B cell (primary cell): ENCODE measurements at regions not wholly inside any gene's neighbourhood (a gene's known extent, or its start where the extent isn't known, plus 50 kb on each side); places are given as distances from the start of the nearest gene placed in this dataset.

ENCODE experiments used
- ATAC-seq: fragments of 200-7000 bp; cut with Tn5 transposase; one replicate; pipeline ENCODE4 v1.10.0; 2021; ENCODE audit warnings: low read depth, mild to moderate bottlenecking, moderate number of reproducible peaks, moderate library complexity
- CTCF ChIA-PET: fragments of 350-600 bp; sonication (Branson Sonifier 250); formaldehyde crosslinking; loops from one replicate; lab custom pipeline; 2021; ENCODE audit warnings: antibody characterized with exemption, inconsistent platforms; lab: Charles Lee
- POLR2A ChIA-PET: fragments of 350-600 bp; sonication (Branson Sonifier 250); formaldehyde crosslinking; loops from one replicate; lab custom pipeline; 2021; ENCODE audit warnings: antibody characterized with exemption; lab: Charles Lee
- DNase-seq: peaks from one replicate; pipeline ENCODE4 v3.0.0; 2013
- H2AFZ ChIP-seq: 2 replicates; pipeline ENCODE4 v1.6.1; 2012; ENCODE audit warnings: mild to moderate bottlenecking, low read depth, low read length; ENCODE audit not compliant: insufficient read depth, poor library complexity, severe bottlenecking
- H3K27ac ChIP-seq, 2 donors: 1 replicate in 1 of 2; 2 replicates in 1 of 2; pipeline ENCODE4 v1.5.1; 2012 to 2013; ENCODE audit warnings: low read length in 2 of 2, mild to moderate bottlenecking in 2 of 2, moderate library complexity in 1 of 2
- H3K27me3 ChIP-seq, 4 experiments: fragments of 200-600 bp in 1 of 4; sonication (generic) in 1 of 4; replicated peaks in 1 of 4; 1 replicate in 2 of 4; 2 replicates in 2 of 4; pipeline versions ENCODE4 v1.6.1 to v1.7.0; 2013 to 2016; ENCODE audit warnings: low read length in 3 of 4, mild to moderate bottlenecking in 2 of 4, mixed read lengths in 1 of 4, moderate library complexity in 1 of 4; ENCODE audit not compliant: insufficient read depth in 4 of 4, control insufficient read depth in 3 of 4; ENCODE audit errors: control extremely low read depth in 1 of 4
- H3K36me3 ChIP-seq, 2 experiments: replicated peaks in 1 of 2; 1 replicate in 1 of 2; 2 replicates in 1 of 2; pipeline versions ENCODE4 v1.6.1 to v1.7.1; 2013; ENCODE audit warnings: low read length in 1 of 2; ENCODE audit not compliant: insufficient read depth in 2 of 2, control insufficient read depth in 1 of 2; ENCODE audit errors: control extremely low read depth in 1 of 2, extremely low read depth in 1 of 2
- H3K4me1 ChIP-seq, 2 donors: fragments of 200-600 bp in 1 of 2; sonication (generic) in 1 of 2; 1 replicate in 1 of 2; 2 replicates in 1 of 2; pipeline versions ENCODE4 v1.5.1 to v1.6.1; 2013 to 2017; ENCODE audit warnings: low read length in 2 of 2; ENCODE audit not compliant: control insufficient read depth in 2 of 2, insufficient read depth in 2 of 2
- H3K4me2 ChIP-seq: replicated peaks from 2 replicates; pipeline ENCODE3; 2012; ENCODE audit warnings: mild to moderate bottlenecking, low read depth, low read length; ENCODE audit not compliant: poor library complexity, severe bottlenecking
- H3K4me3 ChIP-seq, 5 experiments: fragments of 200-600 bp in 1 of 5; sonication (generic) in 1 of 5; 1 replicate in 3 of 5; 2 replicates in 2 of 5; pipeline versions ENCODE4 v1.5.1 to v1.7.0; 2011 to 2016; ENCODE audit warnings: low read length in 4 of 5, mild to moderate bottlenecking in 4 of 5, low read depth in 2 of 5, control low read depth in 1 of 5, moderate library complexity in 1 of 5; ENCODE audit not compliant: insufficient read depth in 1 of 5; ENCODE audit errors: control extremely low read depth in 1 of 5, extremely low read depth in 1 of 5
- H3K79me2 ChIP-seq: fragments of 200-600 bp; sonication (generic); one replicate; pipeline ENCODE4 v1.6.0; 2016; ENCODE audit warnings: low read length; ENCODE audit not compliant: control insufficient read depth, insufficient read depth
- H3K9ac ChIP-seq: fragments of 200-600 bp; sonication (generic); 2 replicates; pipeline ENCODE4 v1.6.1; 2017; ENCODE audit warnings: mild to moderate bottlenecking, low read length, moderate library complexity
- H3K9me3 ChIP-seq, 3 donors: one replicate each; pipeline versions ENCODE4 v1.6.1 to v1.7.1; 2013; ENCODE audit warnings: low read length in 2 of 3; ENCODE audit not compliant: control insufficient read depth in 2 of 3, insufficient read depth in 1 of 3; ENCODE audit errors: control extremely low read depth in 1 of 3
- H4K20me1 ChIP-seq: 2 replicates; pipeline ENCODE4 v1.6.0; 2012; ENCODE audit warnings: mild to moderate bottlenecking, low read length; ENCODE audit not compliant: insufficient read depth, control insufficient read depth, poor library complexity, severe bottlenecking
- H3K27ac Mint-ChIP-seq: one replicate; pipeline ENCODE4 v1.8.0; 2021; ENCODE audit warnings: mixed read lengths
- H3K27me3 Mint-ChIP-seq: one replicate; pipeline ENCODE4 v1.8.0; 2021; ENCODE audit warnings: mixed read lengths
- H3K4me1 Mint-ChIP-seq: one replicate; pipeline ENCODE4 v1.8.0; 2021; ENCODE audit warnings: mixed read lengths
- H3K4me3 Mint-ChIP-seq: one replicate; pipeline ENCODE4 v1.8.0; 2021; ENCODE audit warnings: mixed read lengths
- H3K9me3 Mint-ChIP-seq: one replicate; pipeline ENCODE4 v1.8.0; 2022; ENCODE audit warnings: mixed read lengths; ENCODE audit not compliant: insufficient read depth
- CTCF ChIP-seq: fragments of 200-600 bp; IDR thresholded peaks from one replicate; pipeline ENCODE4 v1.8.0; 2022; ENCODE audit warnings: antibody characterized with exemption, mild to moderate bottlenecking
- EZH2 ChIP-seq: IDR thresholded peaks from 2 replicates; pipeline ENCODE4 v1.6.1; 2012; ENCODE audit warnings: borderline replicate concordance, low read depth, mild to moderate bottlenecking, moderate library complexity, low read length; ENCODE audit not compliant: insufficient read depth, poor library complexity, severe bottlenecking
- WGBS: methylation state at CpG from one replicate; pipeline ENCODE4 v1.1.5; 2013; ENCODE audit warnings: missing lambda C conversion rate; ENCODE audit not compliant: insufficient coverage; 5-methylcytosine and 5-hydroxymethylcytosine counted together
- intact Hi-C: fragments of 100-400 bp; cut with micrococcal nuclease; formaldehyde crosslinking; loops from one replicate; pipeline ENCODE4 v1.10.0; 2022

- no peak overlapping the region for H2AFZ ChIP-seq
- TF ChIP-seq EZH2 (no peak), CTCF (no peak)
- ATAC-seq (no peak), DNase-seq (no peak)
- intact Hi-C loops = no loop called here
- no peak overlapping the region for H3K4me3 Mint-ChIP-seq
- no peak overlapping the region for H3K9ac ChIP-seq
- no peak overlapping the region for H3K4me3 ChIP-seq
- H3K9me3 Mint-ChIP-seq = no peaks in the 10 kb centered on the region
- ChIA-PET POLR2A (no interaction called here), CTCF (no interaction called here)
- H3K4me1 Mint-ChIP-seq = no peaks in the 10 kb centered on the region
- no peak overlapping the region for H3K27ac ChIP-seq
- no peaks in the 10 kb centered on the region for H3K4me1 ChIP-seq
- no peak overlapping the region for H3K27ac Mint-ChIP-seq
- no peaks in the 10 kb centered on the region for H3K79me2 ChIP-seq
- no peaks in the 10 kb centered on the region for H3K36me3 ChIP-seq
- H3K27me3 ChIP-seq = no peaks in the 10 kb centered on the region
- no peak overlapping the region for H3K4me2 ChIP-seq
- no peaks in the 10 kb centered on the region for H4K20me1 ChIP-seq
- no peaks in the 10 kb centered on the region for H3K9me3 ChIP-seq
- no CpG with 5 or more reads among the region's 6 CpGs for WGBS
- H3K27me3 Mint-ChIP-seq = no peaks in the 10 kb centered on the region
Measured at GRCh38 chr4:34619531-34620162, 1624.7 kb downstream of the ARAP2 start.

DNA sequence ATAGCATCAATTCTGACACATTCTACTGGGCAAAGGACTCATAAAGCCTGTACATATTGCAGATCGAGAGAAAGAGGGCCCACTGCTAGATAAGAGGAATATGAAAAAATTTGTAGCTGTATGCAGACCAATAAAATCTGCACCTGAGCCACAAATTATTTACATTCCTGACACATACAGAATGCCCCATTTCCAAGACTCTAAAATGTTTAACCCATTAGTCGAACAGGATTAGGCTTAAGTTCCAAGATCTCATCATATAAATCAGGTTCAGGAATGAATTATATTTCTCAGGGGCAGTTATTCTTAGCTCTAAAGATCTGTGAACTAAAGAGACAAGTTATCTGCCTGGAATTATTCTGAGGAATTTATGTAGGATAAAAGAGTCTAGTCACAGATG lies 1615.8 kb downstream of the ARAP2 start:
- no peak for ATAC-seq
- Histone ChIP-seq H3K4me3 (no peak overlapping the region), H3K36me3 (no peaks in the 10 kb centered on the region), H3K4me1 (no peaks in the 10 kb centered on the region), H3K27me3 (no peaks in the 10 kb centered on the region), H3K9me3 (no peaks in the 10 kb centered on the region), H3K27ac (no peak overlapping the region), H3K79me2 (no peaks in the 10 kb centered on the region), H3K9ac (no peak overlapping the region), H4K20me1 (no peaks in the 10 kb centered on the region), H3K4me2 (no peak overlapping the region), H2AFZ (no peak overlapping the region)
- intact Hi-C loops = no loop called here
- Mint-ChIP-seq H3K4me1 (no peaks in the 10 kb centered on the region), H3K9me3 (peaks cover 6% of the 10 kb centered on the region), H3K27ac (no peak overlapping the region), H3K27me3 (no peaks in the 10 kb centered on the region), H3K4me3 (no peak overlapping the region)
- TF ChIP-seq EZH2 (no peak), CTCF (no peak)
- CTCF ChIA-PET = no interaction called here
- DNase-seq = no peak
- POLR2A ChIA-PET = no interaction called here
- no CpG with 5 or more reads among the region's 2 CpGs for WGBS
